HG03103 (cell line): ENCODE measurements at regions not wholly inside any gene's neighbourhood (a gene's known extent, or its start where the extent isn't known, plus 50 kb on each side); places are given as distances from the start of the nearest gene placed in this dataset.
A peak's percentile ranks its signal among the peaks of the same experiment; 100 is the strongest.
"Not testable (repeated sequence)": the region's sequence is repeated elsewhere in the genome, so short reads cannot be mapped to it uniquely, and the experiment has no call there.

Experiments used
- ATAC-seq: cut with Tn5 transposase; IDR thresholded peaks from one replicate; pipeline ENCODE4 v1.9.1; 2021; ENCODE audit warnings: low read depth; ENCODE audit not compliant: unreplicated experiment

DNA sequence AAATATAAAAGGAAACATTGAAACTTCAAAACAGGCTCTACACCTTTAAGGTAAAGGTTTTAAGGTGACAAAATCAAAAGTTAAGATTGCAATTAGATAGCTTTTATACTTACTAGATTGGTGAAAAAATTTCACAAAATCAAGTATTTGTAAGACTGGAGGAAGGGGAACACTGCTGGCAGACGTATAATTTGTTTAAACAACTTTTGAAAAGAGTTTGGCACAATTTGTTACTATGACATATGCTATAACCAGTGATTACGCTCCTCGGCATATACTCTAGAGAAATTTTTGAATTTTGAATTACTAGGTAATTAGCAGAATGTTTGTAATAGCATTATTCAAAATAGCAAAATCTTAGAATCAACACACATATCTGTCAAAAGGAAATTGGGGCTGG is 425.0 kb downstream of the LRRIQ3 start:
- no peak for ATAC-seq

DNA sequence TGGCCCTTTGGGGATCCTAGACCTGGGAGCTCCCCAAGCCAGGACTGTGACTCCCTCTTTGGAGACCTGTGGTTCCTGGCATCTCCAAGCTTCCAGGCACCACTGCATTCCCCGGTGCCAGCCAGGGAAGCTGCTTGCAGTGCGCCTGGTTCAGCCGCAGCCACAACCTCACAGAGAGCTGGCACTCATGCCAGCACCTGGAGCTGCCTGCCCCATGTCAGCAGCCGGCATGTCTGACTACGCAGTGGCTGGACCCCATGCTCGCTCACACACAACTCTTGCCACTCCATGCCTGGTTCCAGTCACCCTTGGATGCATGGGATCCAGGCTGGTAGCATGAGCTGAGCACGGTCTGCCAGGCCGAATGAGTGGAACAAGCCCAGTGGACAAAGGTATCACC is 426.6 kb downstream of the LRRIQ3 start:
- no peak for ATAC-seq

DNA sequence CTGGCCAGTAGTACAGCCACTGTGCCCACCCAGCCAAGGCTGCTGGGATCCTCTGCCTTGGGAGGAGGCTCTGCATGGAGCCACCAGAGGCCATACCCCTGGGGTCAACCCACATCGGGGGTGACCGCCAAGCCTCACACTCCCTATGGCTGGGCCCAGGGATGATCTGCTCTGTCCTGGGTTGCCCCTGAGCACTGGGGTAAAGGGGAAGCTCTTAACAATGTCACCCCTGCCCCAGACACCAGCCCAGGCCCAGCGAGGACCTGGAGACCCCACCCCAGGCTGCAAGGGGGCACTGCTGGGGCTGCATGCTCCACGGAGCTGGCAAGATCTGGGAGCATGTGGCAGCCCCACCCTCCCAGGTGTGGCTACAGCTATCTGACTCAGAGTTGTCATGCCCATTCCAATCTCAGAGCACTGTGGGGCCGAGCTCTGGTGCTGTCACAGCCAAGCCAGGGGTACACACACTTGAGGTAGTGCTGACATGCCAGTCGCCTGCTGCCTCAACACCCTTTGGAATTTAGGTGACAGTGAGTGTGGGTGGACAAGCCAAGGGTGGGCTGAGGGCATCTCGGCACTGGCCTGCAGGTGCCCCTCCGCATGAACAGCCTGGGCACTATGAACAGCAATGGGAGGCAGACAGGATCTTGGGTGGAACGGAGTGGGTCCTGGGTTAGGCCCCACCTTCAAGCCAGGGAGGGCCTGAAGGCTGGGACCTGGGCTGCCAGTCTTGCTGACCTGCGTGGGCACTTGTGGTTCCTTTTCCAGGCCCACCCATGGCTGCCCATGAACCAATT is 427.7 kb downstream of the LRRIQ3 start:
- ATAC-seq, result no peak

DNA sequence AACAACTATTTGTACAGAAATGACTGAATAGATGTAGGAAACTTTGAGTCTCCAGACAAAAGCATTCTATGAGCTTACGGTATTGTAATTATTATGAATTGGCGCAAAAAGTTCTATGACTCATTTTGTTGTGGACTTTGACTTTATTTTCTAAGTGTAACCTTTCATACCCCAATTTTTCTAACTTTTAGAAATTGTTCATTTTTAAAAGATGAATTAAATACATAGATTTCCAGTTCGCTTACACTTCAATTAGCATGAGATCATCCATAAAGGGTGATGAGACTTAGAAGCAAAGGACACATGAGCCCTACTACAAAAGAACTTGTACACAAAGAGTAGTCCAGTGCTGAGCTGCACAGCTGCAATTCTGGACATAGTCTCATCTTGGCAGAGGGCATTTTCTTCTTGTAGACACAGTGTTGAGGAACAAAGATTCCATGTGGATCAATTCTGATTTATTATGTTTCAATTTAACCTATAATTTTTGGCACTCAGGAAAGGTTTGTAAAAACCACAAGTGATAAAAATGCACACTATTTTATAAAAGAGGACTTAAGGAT is 431.1 kb downstream of the LRRIQ3 start:
- no peak for ATAC-seq

DNA sequence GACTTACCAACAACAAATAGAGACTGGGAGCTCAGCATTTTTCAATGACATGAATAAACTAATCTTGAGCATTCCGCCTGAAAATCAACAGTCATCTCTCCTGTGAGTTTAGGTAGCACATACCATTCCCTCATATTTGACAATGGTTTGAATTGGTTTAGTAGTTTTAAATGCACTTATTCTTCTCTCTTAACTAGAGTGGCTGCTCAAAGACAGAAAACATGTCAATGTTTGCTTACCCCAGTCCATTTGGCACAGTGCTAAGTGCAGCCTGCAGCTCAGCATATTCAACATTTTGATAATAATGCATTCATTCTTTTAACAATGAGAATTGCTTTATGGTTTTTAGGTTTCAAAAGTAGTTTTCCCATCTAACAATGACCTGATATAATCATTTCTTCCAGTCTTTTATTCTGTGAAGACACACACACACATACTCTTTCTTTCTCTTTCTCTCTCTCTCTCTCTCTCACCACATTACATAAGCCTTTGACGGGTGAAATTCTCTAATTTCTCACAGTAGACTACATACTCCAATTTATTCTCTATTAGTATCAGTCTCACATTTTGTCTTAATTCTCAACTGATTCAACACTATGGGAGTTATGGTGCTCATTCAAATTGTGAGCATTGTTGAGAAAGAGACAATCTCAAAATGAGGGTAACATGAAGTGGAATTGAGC is 432.3 kb downstream of the LRRIQ3 start:
- no peak for ATAC-seq

DNA sequence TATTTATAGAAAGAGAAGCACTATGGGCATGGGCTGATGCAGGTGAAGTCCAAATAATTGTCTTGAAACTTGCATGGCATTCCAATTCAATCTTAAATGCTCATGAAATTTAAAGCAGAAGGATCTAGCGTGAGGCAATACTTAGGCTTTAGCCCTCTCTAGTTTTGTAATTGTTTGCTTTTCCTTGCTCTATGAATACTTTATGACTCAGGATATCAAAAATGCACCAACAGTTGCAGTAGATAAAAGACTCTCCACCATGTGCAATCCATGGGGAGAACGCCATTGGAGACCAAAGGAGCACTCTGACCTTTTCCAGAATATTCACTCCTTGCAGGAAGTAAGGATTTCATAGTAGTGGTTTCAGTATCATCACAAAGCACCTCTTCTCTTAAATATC is 436.4 kb downstream of the LRRIQ3 start:
- ATAC-seq, result no peak

DNA sequence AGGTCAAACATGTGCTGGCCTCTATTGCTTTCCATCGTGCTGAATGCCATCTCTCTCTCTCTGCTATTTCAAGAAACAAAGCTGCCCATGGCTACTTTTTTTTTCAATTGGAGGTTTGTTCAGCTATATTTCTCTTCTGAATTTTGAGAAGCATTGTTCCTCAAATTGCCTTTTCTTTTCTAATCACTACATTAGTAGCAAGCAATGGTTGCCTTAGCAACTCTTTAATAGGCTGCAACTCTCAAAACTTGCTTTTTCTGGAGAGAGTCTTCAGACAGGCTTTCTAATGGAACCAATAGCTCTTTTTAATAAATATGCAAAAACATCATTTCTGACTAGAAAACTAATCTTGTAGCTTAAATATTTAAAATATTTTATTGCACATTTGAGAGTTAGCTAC is 439.0 kb downstream of the LRRIQ3 start:
- no peak for ATAC-seq

DNA sequence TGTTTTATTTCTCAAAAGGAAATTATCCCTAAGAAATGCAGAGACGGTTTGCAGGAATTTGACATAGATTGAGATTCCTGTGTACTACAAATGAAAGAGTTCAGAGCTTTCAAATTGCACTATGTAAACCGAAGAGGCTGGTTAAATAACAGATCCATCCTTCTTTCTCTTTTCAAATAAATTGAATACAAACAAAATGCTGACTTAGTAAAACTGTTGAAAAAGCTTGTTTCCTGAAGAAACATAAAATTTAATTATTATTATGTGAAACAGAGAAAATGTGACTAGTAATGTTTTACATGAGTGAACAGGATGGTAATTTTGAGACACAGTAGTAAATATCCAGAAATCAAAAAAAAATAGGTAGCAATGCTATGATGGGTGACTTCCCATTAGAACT is 441.2 kb downstream of the LRRIQ3 start:
- no peak for ATAC-seq

DNA sequence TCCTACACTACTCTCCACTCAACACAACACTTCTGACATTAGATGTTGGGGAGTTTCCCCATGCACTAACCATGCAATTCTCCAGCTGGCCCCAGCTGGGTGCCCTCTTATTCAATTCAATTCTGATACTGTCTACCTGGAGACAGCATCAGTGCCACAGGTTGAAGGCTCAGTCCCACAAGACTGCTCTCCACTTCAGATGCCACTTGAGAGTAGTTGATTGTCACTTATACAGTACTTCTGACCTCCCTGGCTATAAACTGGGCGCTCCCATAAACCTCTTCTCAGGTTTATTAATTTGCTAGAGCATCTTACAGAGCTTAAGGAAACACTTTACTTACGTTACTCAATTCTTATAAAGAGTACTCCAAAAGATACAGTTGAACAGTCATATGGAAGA is 442.3 kb downstream of the LRRIQ3 start:
- ATAC-seq, result no peak

DNA sequence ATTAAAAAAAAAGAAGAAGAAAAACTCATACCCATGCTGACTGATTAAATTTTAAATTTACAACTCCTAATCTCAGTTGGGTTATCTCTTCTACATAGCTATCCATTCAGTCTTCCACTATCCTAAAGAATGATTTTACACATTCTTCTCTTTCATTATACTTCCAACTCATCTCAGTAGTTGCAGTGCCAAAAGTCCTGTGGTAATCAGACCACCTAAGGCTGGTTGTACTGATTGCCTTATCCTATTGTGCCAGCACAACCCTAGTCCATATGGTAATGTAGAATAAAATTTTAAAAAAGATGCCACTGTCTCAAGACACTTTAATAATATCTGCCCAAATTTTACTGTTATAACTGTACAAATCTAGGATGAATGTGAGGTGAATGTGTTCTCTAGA is 448.0 kb downstream of the LRRIQ3 start:
- ATAC-seq, result no peak

DNA sequence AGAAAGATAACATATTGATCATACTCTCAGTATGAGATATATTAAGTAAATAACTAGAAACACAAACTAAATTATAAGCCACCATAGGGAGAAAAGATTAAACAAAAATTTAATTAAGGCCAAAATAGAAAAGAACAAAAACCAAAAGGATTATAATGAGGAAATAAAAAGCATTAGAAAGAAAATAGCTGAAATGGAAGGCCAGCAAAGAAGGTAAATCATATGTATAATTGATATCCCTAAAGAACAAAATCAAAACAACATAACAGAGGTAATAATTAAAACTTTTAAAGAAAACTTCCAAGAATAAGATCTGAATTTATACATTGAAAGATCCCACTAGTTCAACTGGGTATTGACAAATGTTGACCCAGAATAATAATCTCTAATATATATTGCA is 453.0 kb downstream of the LRRIQ3 start:
- no peak for ATAC-seq

DNA sequence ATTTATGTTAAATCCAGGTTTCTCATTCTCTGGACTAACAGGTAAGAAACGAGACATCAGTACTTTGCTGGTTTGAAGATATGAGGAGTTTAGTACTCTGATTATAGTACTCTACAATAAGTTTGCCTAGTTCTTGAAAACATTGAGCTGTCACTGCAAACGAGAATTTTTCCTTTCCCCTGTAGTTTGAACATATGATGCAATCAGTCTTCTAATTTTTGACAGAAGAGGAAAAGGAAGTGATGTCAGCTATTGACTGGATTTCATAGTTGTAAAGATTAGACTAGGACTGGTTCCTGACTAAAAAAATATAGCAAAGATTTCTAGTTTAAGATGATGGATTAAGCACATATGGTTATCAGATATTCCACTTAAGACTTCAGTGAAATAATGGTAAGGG is 461.9 kb downstream of the LRRIQ3 start:
- no peak for ATAC-seq

DNA sequence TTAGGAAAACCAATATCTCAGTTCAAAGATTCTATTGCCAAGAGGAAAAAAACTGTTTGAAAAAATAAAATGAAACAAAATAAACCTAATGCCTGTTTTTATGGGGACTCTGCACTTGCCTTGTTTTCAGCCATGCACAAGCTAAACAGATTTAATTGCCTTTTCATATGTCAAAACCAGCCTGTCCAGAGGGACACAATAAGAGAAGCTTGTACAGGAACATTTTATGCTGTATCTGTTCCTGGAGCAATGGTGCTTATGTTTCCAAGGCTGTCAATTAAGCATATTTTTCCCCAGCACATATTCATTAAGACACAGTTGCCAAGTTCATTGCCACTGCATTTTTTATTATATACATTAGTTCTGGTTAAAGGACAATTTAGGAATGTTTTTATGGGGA is 470.9 kb downstream of the LRRIQ3 start:
- ATAC-seq, result no peak

DNA sequence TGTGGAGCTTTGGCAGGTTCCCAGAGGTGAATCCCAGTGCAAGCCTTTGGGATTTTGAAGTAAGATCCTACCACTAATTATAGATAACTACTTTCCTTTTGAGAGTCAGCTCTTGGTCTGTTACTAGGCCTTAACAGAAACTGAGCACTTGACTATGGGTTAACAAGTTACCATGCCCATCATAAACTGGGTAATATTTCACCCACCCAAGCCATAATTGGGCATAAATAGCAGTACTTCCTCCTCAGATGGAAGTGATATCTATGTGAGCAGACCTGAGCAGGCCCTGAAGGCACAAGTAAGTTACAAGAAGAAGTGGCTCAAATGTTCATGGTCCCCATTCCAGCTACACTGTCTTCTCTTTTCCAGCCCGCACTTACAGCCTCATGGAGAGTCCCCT is 475.9 kb downstream of the LRRIQ3 start:
- no peak for ATAC-seq

DNA sequence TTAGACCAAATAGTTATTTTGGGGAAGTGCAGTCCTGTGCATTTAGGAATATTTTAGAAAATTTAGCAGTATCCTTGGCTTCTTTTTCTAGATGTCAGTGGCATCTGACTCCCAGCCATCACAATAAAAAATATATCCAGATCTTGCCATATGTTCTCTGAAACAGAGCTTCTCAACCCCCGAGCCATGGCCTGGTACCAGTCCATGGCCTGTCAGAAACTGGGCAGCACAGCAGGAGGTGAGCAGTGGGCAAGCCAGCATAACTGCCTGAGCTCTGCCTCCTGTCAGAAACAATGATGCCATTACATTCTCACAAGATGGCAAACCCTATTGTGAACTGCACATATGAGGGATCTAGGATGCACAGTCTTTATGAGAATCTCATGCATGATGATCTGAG is 480.0 kb downstream of the LRRIQ3 start:
- ATAC-seq, result no peak

DNA sequence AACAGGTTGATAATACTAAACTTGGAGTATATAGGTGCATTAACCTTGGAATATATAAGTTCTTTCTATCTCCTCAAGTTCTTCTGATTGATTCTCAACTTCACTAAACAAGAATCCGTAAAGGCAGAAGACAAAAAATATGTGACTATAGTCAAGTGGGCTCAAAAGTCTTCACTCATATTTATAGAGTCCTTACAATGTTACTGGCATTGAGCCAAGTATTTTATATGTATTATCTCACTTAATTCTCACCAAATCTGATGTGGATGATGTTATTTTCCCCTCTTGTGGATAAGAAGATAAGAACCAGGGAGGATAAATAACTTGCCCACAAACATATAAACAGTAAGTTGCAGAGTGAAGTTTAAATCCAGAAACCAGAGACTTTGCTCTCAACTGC is 486.9 kb downstream of the LRRIQ3 start:
- no peak for ATAC-seq

DNA sequence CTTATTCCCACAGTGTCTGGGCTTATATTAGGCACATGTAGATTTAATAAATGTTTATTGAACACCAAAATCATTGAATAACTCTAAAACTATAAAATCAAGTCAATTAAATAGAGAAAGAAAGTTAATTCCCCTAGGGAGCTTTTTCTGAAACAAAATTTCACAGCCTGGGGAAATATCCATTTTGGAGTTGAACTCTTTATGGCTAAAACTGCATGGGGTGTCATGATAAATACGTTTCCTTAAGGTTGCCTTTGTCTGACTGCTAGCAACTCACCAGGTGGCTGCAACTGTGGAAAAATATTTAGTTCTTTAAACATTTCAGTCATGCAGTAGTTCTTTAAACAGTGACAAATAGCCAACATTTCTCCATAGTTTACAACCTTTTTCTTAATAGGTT is 496.1 kb downstream of the LRRIQ3 start:
- no peak for ATAC-seq

DNA sequence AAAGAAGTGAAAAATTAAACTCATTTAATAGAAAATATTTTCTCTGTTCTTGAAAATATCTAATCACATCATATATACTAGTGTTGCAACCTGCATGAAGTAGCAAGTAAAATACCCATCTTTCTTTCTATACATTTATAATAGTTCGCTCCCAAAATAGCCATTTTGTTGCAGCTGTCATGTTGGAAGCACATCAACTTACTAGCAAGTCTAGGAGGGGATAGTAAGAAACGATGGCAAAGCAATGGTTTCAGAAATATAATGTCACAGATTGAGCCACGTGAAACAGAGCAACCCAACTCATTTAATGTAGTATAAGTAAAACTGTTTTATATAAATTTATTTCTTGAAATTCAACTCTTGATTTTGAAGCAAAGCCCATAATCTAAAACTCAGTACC is 521.8 kb downstream of the LRRIQ3 start:
- no peak for ATAC-seq

DNA sequence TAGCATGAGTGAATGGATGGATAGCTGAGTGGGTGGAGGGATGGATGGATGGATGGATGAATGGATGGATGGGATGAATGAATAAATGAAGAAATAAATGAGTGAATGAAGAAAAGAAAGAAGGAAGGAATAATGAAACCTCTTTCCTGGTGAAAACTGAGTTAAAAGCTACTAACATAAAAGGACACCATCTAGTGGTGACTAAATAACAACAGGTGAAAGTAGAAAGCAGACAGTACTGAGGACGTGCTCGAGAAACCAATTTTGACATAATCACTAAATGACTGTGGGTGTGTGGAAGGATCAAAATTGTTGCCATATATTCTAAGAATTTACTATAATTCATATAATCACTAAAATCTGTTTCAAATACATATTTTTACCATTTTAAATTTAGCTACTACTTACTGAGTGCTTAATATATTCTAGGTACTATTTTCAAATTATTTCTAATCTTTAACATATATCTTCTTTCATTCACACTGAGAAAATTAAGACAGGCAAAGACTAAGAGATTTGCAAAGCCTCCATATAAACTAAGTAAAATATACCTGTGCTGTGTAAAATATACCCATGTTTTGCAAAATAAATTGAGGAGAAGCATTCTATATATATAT is 522.9 kb downstream of the LRRIQ3 start:
- peak; percentile 60 for ATAC-seq

DNA sequence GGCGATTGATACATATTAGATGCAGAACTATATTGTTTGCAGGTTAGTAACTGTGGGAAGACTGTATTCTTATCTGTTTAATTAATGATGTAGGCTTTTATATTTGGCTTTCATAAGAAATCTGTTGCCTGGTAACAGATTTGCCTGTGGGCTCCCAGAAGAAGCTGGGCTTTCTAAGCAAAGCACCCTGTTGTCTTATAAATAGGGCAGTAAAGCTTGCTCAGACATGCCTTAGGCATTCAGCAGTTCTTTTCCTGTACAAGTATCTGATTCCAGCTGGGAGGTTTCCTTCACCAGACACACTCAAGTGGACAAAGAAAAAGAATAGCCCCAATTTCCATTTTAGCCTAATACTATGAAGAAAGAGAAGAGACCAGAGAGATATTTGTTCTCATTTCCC is 524.0 kb downstream of the LRRIQ3 start:
- no peak for ATAC-seq

DNA sequence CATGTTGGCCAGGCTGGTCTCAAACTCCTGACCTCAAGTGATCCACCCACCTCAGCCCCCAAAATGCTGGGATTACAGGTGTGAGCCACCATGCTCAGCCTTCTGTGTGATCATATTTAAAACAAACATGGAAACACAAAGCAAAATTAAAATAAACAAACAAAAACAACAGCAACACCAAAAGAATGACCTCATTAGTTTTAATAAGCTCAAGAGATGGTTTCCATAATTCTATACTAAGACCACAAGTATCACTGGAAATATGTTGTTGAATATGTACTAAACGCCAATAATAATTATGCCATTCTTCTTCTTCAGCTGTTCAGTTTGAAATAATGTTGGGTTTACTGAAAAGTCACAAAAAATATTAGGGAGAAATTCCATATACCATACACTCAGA is 526.4 kb downstream of the LRRIQ3 start:
- ATAC-seq, result no peak

DNA sequence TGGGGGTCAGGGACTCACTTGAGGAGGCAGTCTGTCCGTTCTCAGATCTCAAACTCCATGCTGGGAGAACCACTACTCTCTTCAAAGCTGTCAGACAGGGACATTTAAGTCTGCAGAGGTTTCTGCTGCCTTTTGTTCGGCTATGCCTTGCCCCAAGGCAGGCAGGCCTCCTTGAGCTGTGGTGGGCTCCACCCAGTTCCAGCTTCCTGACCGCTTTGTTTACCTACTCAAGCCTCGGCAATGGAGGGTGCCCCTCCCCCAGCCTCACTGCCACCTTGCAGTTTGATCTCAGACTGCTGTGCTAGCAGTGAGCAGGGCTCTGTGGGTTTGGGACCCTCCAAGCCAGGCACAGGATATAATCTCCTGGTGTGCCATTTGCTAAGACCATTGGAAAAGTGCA is 530.0 kb downstream of the LRRIQ3 start:
- not testable (repeated sequence) for ATAC-seq
